Panc1 (cell line): ENCODE measurements at regions not wholly inside any gene's neighbourhood (a gene's known extent, or its start where the extent isn't known, plus 50 kb on each side); places are given as distances from the start of the nearest gene placed in this dataset.

Experiments
- ATAC-seq: fragments of 200-7000 bp; cut with Tn5 transposase; 2 replicates; pipeline ENCODE4 v1.9.1; 2020; ENCODE audit warnings: mild to moderate bottlenecking, moderate library complexity
- BruUV-seq: library from RNA; stranded (reverse); fragments of 400-500 nt; replicated peaks from 2 replicates; lab custom pipeline; 2021; lab: Mats Ljungman, UMichigan
- CTCF ChIA-PET: fragments of 300-600 bp; sonication (Branson Sonifier 250); formaldehyde crosslinking; loops from one replicate; lab custom pipeline; 2022; ENCODE audit warnings: antibody characterized with exemption; lab: Charles Lee
- POLR2A ChIA-PET: fragments of 300-600 bp; sonication (Branson Sonifier 250); formaldehyde crosslinking; loops from one replicate; lab custom pipeline; 2022; ENCODE audit warnings: antibody characterized with exemption; lab: Charles Lee
- DNase-seq: peaks from one replicate; pipeline ENCODE4 v3.0.0-alpha.2; 2010; ENCODE audit warnings: low read depth, low spot score
- H3K27ac ChIP-seq: 2 replicates; pipeline ENCODE4 v1.5.1; 2011; ENCODE audit warnings: mild to moderate bottlenecking, low read length, inconsistent platforms
- H3K27me3 ChIP-seq: fragments of 200-500 bp; sonication (Bioruptor generic); 2 replicates; pipeline ENCODE4 v1.6.0; 2014; ENCODE audit warnings: low read length, inconsistent platforms; ENCODE audit not compliant: control insufficient read depth, insufficient read depth
- H3K36me3 ChIP-seq: fragments of 200-500 bp; sonication (Bioruptor generic); 2 replicates; pipeline ENCODE4 v1.5.1; 2014; ENCODE audit warnings: inconsistent platforms, mild to moderate bottlenecking, low read length, moderate library complexity; ENCODE audit not compliant: control insufficient read depth, insufficient read depth
- H3K4me1 ChIP-seq: 2 replicates; pipeline ENCODE4 v1.5.1; 2011; ENCODE audit warnings: inconsistent platforms, mild to moderate bottlenecking, low read length, moderate library complexity; ENCODE audit not compliant: control insufficient read depth, insufficient read depth
- H3K4me3 ChIP-seq, 2 experiments: 2 replicates each; pipeline ENCODE4 v1.5.1; 2011 to 2012; ENCODE audit warnings: low read depth in 2 of 2, low read length in 2 of 2, mild to moderate bottlenecking in 2 of 2, inconsistent platforms in 1 of 2, moderate library complexity in 1 of 2
- H3K9me3 ChIP-seq: fragments of 200-500 bp; sonication (Bioruptor generic); 2 replicates; pipeline ENCODE4 v1.5.1; 2014; ENCODE audit warnings: low read depth, mild to moderate bottlenecking, inconsistent platforms, low read length, moderate library complexity; ENCODE audit not compliant: control insufficient read depth, insufficient read depth
- POLR2AphosphoS5 ChIP-seq: IDR thresholded peaks from 2 replicates; pipeline ENCODE4 v1.6.1; 2012; ENCODE audit warnings: mild to moderate bottlenecking, low read depth, low read length, moderate library complexity
- SIN3A ChIP-seq: IDR thresholded peaks from 2 replicates; pipeline ENCODE4 v1.6.1; 2012; ENCODE audit warnings: low read depth, mild to moderate bottlenecking, low read length, moderate library complexity, borderline replicate concordance; ENCODE audit not compliant: insufficient read depth
- TCF7L2 ChIP-seq: IDR thresholded peaks from 2 replicates; pipeline ENCODE4 v1.6.1; 2011; ENCODE audit warnings: mild to moderate bottlenecking, low read depth, low read length, inconsistent platforms
- in situ Hi-C: cut with HindIII; loops from 2 replicates; pipeline ENCODE4 v1.10.0; 2016; ENCODE audit warnings: low sequenced_read_pairs, low pct_unique_long_range_greater_than_20kb
- intact Hi-C: fragments of 100-400 bp; cut with micrococcal nuclease; formaldehyde crosslinking; loops from one replicate; pipeline ENCODE4 v1.10.0; 2022; ENCODE audit not compliant: unreplicated experiment
- TF ChIP-seq, protein P1 (sequence below): fragments of 450-650 bp; IDR thresholded peaks from 2 replicates; pipeline ENCODE4 v1.5.1; 2017; ENCODE audit warnings: mild to moderate bottlenecking
- TF ChIP-seq, protein P2 (sequence below), 2 experiments: IDR thresholded peaks; 2 replicates each; pipeline ENCODE4 v1.6.1; 2011 to 2012; ENCODE audit warnings: low read depth in 2 of 2, control low read depth in 1 of 2, low read length in 1 of 2, mild to moderate bottlenecking in 1 of 2, moderate library complexity in 1 of 2; ENCODE audit not compliant: insufficient read depth in 1 of 2

DNA sequence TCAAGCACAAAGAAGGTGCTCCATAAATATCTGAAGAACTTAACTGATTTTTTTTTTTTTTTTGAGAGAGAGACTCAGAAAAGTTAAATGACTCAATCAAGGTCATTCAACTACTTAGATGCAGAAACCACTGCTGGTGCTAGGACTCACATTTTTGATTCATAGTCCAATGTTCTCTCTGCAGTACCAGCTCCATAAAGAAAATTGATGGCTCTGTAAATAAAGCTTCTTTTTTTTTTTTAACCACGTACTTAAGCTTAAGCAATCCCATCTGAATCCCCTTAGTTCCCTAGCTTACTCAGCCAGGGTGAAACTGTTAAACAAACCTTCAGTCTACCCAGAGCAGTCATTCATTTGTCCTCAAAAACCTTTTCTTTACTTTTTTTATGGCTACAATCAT, 657.0 kb upstream of the WWC1 start:
- DNase-seq (no peak), ATAC-seq (no peak)
- no peaks in the 10 kb centered on the region for H3K36me3 ChIP-seq
- POLR2A ChIA-PET = no interaction called here
- no TSS peak for BruUV-seq
- no peak overlapping the region for H3K4me3 ChIP-seq
- H3K4me1 ChIP-seq = no peaks in the 10 kb centered on the region
- in situ Hi-C loops = no loop called here
- no peak overlapping the region for H3K27ac ChIP-seq
- no peaks in the 10 kb centered on the region for H3K27me3 ChIP-seq
- CTCF ChIA-PET = no interaction called here
- intact Hi-C loops = no loop called here
- TF ChIP-seq, protein P1, sequence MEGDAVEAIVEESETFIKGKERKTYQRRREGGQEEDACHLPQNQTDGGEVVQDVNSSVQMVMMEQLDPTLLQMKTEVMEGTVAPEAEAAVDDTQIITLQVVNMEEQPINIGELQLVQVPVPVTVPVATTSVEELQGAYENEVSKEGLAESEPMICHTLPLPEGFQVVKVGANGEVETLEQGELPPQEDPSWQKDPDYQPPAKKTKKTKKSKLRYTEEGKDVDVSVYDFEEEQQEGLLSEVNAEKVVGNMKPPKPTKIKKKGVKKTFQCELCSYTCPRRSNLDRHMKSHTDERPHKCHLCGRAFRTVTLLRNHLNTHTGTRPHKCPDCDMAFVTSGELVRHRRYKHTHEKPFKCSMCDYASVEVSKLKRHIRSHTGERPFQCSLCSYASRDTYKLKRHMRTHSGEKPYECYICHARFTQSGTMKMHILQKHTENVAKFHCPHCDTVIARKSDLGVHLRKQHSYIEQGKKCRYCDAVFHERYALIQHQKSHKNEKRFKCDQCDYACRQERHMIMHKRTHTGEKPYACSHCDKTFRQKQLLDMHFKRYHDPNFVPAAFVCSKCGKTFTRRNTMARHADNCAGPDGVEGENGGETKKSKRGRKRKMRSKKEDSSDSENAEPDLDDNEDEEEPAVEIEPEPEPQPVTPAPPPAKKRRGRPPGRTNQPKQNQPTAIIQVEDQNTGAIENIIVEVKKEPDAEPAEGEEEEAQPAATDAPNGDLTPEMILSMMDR = no peak
- TF ChIP-seq SIN3A = no peak
- no peak for TF ChIP-seq POLR2AphosphoS5
- no peaks in the 10 kb centered on the region for H3K9me3 ChIP-seq

DNA sequence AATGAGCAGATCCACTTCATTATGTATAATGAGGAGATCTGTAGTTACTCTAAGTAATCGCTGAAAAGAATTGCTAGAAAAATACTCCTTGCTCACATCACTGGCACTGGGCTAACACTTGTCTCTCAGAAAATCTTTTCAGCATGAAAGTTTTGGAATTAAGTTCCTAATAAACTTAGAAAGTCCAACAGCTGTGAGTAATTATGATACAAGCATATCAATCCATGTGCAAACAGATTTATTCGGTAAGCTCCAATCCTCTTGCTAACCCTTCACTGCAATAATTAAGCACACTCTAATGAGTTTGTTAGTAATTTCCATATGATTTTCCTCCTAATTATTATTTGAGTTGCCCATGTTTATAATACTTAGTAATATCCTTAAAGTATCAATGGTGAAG, 652.6 kb upstream of the WWC1 start:
- no peak for DNase-seq
- ATAC-seq = no peak
- H3K4me1 ChIP-seq = no peaks in the 10 kb centered on the region
- BruUV-seq = no TSS peak
- TF ChIP-seq, protein P1 = no peak
- TF ChIP-seq TCF7L2 (no peak), POLR2AphosphoS5 (no peak), SIN3A (no peak)
- TF ChIP-seq, protein P2, sequence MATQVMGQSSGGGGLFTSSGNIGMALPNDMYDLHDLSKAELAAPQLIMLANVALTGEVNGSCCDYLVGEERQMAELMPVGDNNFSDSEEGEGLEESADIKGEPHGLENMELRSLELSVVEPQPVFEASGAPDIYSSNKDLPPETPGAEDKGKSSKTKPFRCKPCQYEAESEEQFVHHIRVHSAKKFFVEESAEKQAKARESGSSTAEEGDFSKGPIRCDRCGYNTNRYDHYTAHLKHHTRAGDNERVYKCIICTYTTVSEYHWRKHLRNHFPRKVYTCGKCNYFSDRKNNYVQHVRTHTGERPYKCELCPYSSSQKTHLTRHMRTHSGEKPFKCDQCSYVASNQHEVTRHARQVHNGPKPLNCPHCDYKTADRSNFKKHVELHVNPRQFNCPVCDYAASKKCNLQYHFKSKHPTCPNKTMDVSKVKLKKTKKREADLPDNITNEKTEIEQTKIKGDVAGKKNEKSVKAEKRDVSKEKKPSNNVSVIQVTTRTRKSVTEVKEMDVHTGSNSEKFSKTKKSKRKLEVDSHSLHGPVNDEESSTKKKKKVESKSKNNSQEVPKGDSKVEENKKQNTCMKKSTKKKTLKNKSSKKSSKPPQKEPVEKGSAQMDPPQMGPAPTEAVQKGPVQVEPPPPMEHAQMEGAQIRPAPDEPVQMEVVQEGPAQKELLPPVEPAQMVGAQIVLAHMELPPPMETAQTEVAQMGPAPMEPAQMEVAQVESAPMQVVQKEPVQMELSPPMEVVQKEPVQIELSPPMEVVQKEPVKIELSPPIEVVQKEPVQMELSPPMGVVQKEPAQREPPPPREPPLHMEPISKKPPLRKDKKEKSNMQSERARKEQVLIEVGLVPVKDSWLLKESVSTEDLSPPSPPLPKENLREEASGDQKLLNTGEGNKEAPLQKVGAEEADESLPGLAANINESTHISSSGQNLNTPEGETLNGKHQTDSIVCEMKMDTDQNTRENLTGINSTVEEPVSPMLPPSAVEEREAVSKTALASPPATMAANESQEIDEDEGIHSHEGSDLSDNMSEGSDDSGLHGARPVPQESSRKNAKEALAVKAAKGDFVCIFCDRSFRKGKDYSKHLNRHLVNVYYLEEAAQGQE (IDR thresholded peaks at IDR 0.05; ENCODE audit: insufficient read depth in 1 of 2, low read depth in 2 of 2, low read length in 1 of 2) = no peak
- no peaks in the 10 kb centered on the region for H3K9me3 ChIP-seq
- H3K27me3 ChIP-seq = no peaks in the 10 kb centered on the region
- H3K27ac ChIP-seq = no peak overlapping the region
- no peak overlapping the region for H3K4me3 ChIP-seq
- ChIA-PET CTCF (interaction anchor here (0.5 kb wide), 1 partner anchor 581 kb away, joined by 9 read pairs; no protein-coding TSS in a partner anchor), POLR2A (no interaction called here)
- intact Hi-C loops = no loop called here
- in situ Hi-C loops = no loop called here
- H3K36me3 ChIP-seq = no peaks in the 10 kb centered on the region
